ENCODE measurements at regions not wholly inside any gene's neighbourhood (a gene's known extent, or its start where the extent isn't known, plus 50 kb on each side); places are given as distances from the start of the nearest gene placed in this dataset.

DNA sequence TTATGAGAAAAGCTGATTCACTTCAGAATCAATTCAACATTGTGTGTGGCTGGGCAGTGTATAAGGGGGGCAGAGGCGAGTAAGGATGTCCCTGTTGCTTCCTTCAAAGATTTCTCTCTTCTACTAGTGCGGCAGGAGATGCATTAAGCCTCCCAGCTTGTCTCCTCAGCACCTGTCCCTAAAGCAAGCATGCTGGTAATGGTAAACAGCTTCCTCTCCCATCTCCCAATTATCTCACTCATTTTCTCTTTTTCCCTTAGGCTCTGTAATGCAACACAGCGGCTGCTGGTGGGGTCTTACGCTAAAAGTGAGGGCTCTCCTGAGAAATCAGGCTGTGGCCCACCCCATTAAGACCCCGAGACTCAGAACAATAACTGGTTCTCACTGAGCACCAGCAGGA lies 306.4 kb upstream of the ROPN1 start:
- no peak for TF ChIP-seq CTCF (IDR thresholded peaks at IDR 0.05)
- TF ChIP-seq POLR2A (IDR thresholded peaks at IDR 0.05) = no peak

Measured in thyroid gland (tissue), 4 donors.